Glutamatergic neuron (in vitro differentiated cells): ENCODE measurements at regions not wholly inside any gene's neighbourhood (a gene's known extent, or its start where the extent isn't known, plus 50 kb on each side); places are given as distances from the start of the nearest gene placed in this dataset.

Experiments
- DNase-seq: peaks from one replicate; pipeline ENCODE4 v3.0.0; 2022
- H3K27ac Mint-ChIP-seq: one replicate; pipeline ENCODE4 v1.8.0; 2020; ENCODE audit warnings: mild to moderate bottlenecking, mixed read lengths, inconsistent platforms; ENCODE audit not compliant: unreplicated experiment
- H3K27me3 Mint-ChIP-seq: one replicate; pipeline ENCODE4 v1.8.0; 2020; ENCODE audit warnings: mild to moderate bottlenecking, moderate library complexity, mixed read lengths, inconsistent platforms; ENCODE audit not compliant: unreplicated experiment
- H3K36me3 Mint-ChIP-seq: one replicate; pipeline ENCODE4 v1.8.0; 2020; ENCODE audit warnings: mild to moderate bottlenecking, mixed read lengths, inconsistent platforms; ENCODE audit not compliant: unreplicated experiment
- H3K4me1 Mint-ChIP-seq: one replicate; pipeline ENCODE4 v1.8.0; 2020; ENCODE audit warnings: mild to moderate bottlenecking, low read depth, mixed read lengths, inconsistent platforms; ENCODE audit not compliant: unreplicated experiment
- H3K4me3 Mint-ChIP-seq: one replicate; pipeline ENCODE4 v1.8.0; 2020; ENCODE audit warnings: mild to moderate bottlenecking, mixed read lengths, inconsistent platforms; ENCODE audit not compliant: unreplicated experiment
- H3K9me3 Mint-ChIP-seq: one replicate; pipeline ENCODE4 v1.8.0; 2020; ENCODE audit warnings: mild to moderate bottlenecking, moderate library complexity, mixed read lengths, inconsistent platforms; ENCODE audit not compliant: unreplicated experiment
- TF ChIP-seq, protein P1 (sequence below): fragments of 200-600 bp; sonication (generic); IDR thresholded peaks from one replicate; pipeline ENCODE4 v1.5.0; 2021; ENCODE audit not compliant: partially characterized antibody, unreplicated experiment

DNA sequence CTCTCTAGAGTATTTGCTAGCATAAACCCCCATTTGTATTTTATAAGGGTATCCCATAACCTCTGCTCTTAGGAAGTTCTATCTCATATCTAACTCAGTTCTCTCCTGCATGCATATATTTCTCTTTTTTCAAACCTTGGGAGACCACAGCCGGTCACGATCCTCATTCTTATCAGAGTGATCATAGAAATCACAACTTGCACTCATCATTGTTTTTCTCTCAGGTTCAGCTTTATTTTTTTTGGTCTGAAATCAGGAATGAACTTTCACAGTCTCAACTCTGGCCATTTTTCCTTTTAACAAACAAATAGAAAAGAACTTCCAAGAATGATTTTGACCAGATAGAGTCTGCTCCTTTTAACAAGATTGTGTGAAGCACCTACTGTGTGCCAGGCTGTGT is 98.6 kb upstream of the BLID start:
- Mint-ChIP-seq H3K27ac (no peak overlapping the region), H3K4me3 (no peak overlapping the region), H3K9me3 (peaks cover 2% of the 10 kb centered on the region), H3K27me3 (no peaks in the 10 kb centered on the region), H3K36me3 (no peaks in the 10 kb centered on the region), H3K4me1 (peaks cover 1% of the 10 kb centered on the region)
- TF ChIP-seq, protein P1, sequence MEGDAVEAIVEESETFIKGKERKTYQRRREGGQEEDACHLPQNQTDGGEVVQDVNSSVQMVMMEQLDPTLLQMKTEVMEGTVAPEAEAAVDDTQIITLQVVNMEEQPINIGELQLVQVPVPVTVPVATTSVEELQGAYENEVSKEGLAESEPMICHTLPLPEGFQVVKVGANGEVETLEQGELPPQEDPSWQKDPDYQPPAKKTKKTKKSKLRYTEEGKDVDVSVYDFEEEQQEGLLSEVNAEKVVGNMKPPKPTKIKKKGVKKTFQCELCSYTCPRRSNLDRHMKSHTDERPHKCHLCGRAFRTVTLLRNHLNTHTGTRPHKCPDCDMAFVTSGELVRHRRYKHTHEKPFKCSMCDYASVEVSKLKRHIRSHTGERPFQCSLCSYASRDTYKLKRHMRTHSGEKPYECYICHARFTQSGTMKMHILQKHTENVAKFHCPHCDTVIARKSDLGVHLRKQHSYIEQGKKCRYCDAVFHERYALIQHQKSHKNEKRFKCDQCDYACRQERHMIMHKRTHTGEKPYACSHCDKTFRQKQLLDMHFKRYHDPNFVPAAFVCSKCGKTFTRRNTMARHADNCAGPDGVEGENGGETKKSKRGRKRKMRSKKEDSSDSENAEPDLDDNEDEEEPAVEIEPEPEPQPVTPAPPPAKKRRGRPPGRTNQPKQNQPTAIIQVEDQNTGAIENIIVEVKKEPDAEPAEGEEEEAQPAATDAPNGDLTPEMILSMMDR, result no peak
- no peak for DNase-seq

DNA sequence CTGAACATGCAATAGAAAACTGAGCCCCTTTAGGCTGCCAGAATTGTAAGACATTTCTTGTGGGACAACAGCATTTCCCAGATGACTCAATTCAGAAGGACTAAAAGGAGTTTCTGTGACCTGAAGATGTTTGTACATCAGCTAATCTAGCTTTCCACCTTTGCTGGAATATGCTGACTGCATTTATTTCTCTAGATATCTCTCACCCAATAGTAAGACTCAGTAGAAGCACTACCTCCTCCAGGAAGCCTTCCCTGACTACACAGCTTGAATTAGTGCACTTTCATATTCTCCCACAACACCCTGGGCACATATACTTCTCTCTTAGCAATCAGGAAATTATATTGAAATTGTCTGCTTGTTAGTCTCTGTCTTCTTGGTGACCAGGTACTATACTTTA is 98.1 kb upstream of the BLID start:
- Mint-ChIP-seq H3K27me3 (no peaks in the 10 kb centered on the region), H3K27ac (no peak overlapping the region), H3K36me3 (no peaks in the 10 kb centered on the region), H3K4me3 (no peak overlapping the region), H3K4me1 (no peaks in the 10 kb centered on the region), H3K9me3 (peaks cover 2% of the 10 kb centered on the region)
- TF ChIP-seq, protein P1, result no peak
- no peak for DNase-seq

DNA sequence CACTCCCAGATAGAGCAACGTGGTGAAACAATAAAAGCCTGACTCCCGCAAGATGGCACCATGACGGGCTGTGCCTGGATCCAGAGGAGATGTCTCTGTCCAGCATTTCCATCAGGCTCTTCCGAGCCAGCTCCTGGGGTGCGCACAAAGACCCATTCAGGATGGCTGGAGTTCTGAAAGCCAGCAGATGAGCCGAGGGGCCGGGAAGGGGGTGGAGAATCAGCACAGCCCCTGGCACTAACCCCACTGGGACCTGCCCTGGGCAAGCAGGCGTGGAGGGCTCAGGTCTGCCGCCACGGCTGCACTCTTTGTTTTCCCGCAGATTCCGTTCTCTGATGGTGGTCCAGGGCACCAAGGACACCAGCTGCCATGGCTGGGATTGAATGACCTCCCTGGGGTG is 97.2 kb upstream of the BLID start:
- Mint-ChIP-seq H3K27me3 (no peaks in the 10 kb centered on the region), H3K27ac (no peak overlapping the region), H3K4me1 (no peaks in the 10 kb centered on the region), H3K9me3 (peaks cover 2% of the 10 kb centered on the region), H3K36me3 (no peaks in the 10 kb centered on the region), H3K4me3 (no peak overlapping the region)
- DNase-seq, result no peak
- TF ChIP-seq, protein P1, result no peak

DNA sequence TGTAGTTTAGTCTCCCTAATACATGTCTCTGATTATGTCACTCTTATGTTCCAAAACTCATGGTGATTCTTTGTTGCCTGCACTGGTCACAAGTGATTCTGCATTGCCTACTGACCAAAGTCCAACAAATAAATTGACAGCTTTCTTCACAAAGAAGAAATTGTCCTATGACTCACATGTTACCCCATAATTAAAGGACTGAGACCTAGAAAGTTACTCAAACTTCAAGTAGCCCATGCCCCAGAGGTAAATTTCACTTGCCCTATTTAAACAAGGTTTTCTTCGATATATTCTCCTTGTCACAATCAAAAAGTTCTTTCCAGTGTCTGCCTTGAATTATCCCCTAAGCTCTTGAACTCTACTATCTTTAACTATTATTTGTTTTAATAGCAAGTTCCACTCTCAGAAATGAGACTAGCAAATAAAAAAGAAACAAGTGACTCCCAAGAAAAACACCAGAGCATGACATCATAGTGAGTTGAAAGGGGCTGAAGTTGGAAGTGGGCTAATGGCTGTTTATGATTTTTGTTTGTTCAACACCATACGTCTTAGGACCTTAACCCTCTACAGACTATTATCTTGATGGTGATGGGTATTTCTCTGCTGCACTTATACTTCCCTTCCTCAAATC is 94.5 kb upstream of the BLID start:
- no peak overlapping the region for H3K4me3 Mint-ChIP-seq
- TF ChIP-seq, protein P1, result no peak

DNA sequence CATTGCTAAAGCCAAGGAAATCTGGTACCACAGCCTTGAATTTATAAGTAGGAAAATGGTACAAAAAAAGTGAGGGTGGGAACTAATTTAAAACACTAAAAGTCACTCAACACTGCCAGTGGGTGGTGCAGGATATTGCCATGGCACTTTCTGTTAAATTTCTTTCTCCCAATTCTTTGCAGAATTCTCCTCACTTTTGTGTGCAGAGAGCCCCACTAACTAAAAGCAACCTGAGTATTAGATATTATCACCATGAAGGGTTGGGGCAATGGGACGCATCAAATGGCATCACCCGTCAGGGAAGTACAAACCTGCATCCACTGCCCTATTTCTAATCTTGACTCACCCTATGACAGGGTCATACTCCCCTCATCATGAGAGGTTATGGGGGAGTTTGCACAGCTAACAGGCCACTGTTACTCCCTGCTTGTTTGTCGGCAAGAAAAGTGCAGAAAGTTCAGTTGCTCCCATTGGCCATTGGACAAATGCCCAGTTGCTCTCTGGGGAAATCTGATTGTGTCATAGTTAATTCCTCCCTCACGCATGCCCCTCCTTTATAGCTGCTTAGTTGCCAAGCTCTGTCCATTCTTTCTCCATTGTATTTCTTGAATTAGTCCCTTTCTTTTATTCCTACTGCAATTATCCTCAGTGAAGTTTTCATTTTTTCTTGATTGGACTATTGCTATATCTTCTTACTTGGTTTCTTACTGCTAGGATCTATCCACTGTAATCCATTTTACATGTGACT is 93.8 kb upstream of the BLID start:
- Mint-ChIP-seq H3K4me3 (no peak overlapping the region), H3K36me3 (no peaks in the 10 kb centered on the region), H3K4me1 (no peaks in the 10 kb centered on the region), H3K27me3 (no peaks in the 10 kb centered on the region), H3K27ac (no peak overlapping the region), H3K9me3 (no peaks in the 10 kb centered on the region)
- TF ChIP-seq, protein P1, result no peak
- no peak for DNase-seq

More for the DNA sequence above, 94.5 kb upstream of the BLID start:
- Mint-ChIP-seq H3K9me3 (no peaks in the 10 kb centered on the region), H3K36me3 (no peaks in the 10 kb centered on the region), H3K27ac (no peak overlapping the region), H3K27me3 (no peaks in the 10 kb centered on the region), H3K4me1 (no peaks in the 10 kb centered on the region)
- no peak for DNase-seq
